WTC11 (cell line): ENCODE measurements at regions not wholly inside any gene's neighbourhood (a gene's known extent, or its start where the extent isn't known, plus 50 kb on each side); places are given as distances from the start of the nearest gene placed in this dataset.

Experiments used
- ATF1 ChIP-seq: sonication (generic); formaldehyde crosslinking; IDR thresholded peaks from 2 replicates; pipeline ENCODE4 v1.8.1; 2023; ENCODE audit warnings: mild to moderate bottlenecking, moderate library complexity, missing genetic modification reagents
- EMX1 ChIP-seq: fragments of 250-450 bp; sonication (Bioruptor Pico); IDR thresholded peaks from 2 replicates; pipeline ENCODE4 v1.8.0; 2021; ENCODE audit warnings: mild to moderate bottlenecking
- ESRRA ChIP-seq: sonication (generic); formaldehyde crosslinking; IDR thresholded peaks from 2 replicates; pipeline ENCODE4 v1.8.1; 2022; ENCODE audit warnings: mild to moderate bottlenecking, missing genetic modification reagents, borderline replicate concordance
- FOXP1 ChIP-seq: sonication (generic); formaldehyde crosslinking; IDR thresholded peaks from 2 replicates; pipeline ENCODE4 v1.8.0; 2022; ENCODE audit warnings: missing genetic modification reagents, mild to moderate bottlenecking, moderate library complexity, borderline replicate concordance
- SP1 ChIP-seq: sonication (generic); formaldehyde crosslinking; conservative IDR thresholded peaks from 2 replicates; pipeline ENCODE4 v1.8.1; 2022; ENCODE audit warnings: missing genetic modification reagents
- STAT6 ChIP-seq: sonication (generic); formaldehyde crosslinking; conservative IDR thresholded peaks from 2 replicates; pipeline ENCODE4 v1.8.1; 2023; ENCODE audit warnings: mild to moderate bottlenecking, low read depth, missing genetic modification reagents, moderate library complexity
- ZSCAN18 ChIP-seq: fragments of 250-450 bp; sonication (Bioruptor Pico); IDR thresholded peaks from 2 replicates; pipeline ENCODE4 v2.1.2; 2022; ENCODE audit warnings: mild to moderate bottlenecking, moderate library complexity
- TF ChIP-seq, protein P1 (sequence below): sonication (generic); formaldehyde crosslinking; IDR thresholded peaks from 2 replicates; pipeline ENCODE4 v1.8.1; 2022; ENCODE audit warnings: mild to moderate bottlenecking, moderate library complexity, missing genetic modification reagents
- TF ChIP-seq, protein P2 (sequence below): fragments of 250-450 bp; sonication (Bioruptor Pico); conservative IDR thresholded peaks from 2 replicates; pipeline ENCODE4 v1.9.0; 2021; ENCODE audit warnings: mild to moderate bottlenecking
- TF ChIP-seq, protein P3 (sequence below): sonication (generic); formaldehyde crosslinking; IDR thresholded peaks from 2 replicates; pipeline ENCODE4 v1.8.1; 2023; ENCODE audit warnings: mild to moderate bottlenecking, moderate library complexity, missing genetic modification reagents
- TF ChIP-seq, protein P4 (sequence below): fragments of 250-450 bp; sonication (Bioruptor Pico); IDR thresholded peaks from 2 replicates; pipeline ENCODE4 v1.9.0; 2021; ENCODE audit warnings: mild to moderate bottlenecking, borderline replicate concordance
- TF ChIP-seq, protein P5 (sequence below): sonication (generic); formaldehyde crosslinking; IDR thresholded peaks from 2 replicates; pipeline ENCODE4 v1.8.1; 2023; ENCODE audit warnings: mild to moderate bottlenecking, missing genetic modification reagents

DNA sequence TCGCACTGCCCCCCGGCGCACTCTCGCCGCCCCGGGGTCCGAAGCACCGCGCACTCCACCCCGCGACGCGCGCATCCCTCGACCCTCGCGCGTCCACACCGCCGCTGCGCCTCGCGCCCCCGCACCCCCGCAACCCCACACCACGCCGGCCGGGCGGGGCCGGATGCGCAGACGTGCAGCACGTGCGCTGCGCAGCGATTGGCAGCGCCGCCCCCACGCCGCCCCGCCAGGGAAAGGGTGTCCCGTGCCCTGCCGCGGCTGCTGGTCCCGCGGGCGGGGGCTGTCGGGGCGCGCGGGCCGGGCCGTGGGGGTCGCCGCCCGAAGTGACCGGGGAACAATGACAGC, 53.7 kb upstream of the KDM7A start (continued):
- TF ChIP-seq, protein P1, sequence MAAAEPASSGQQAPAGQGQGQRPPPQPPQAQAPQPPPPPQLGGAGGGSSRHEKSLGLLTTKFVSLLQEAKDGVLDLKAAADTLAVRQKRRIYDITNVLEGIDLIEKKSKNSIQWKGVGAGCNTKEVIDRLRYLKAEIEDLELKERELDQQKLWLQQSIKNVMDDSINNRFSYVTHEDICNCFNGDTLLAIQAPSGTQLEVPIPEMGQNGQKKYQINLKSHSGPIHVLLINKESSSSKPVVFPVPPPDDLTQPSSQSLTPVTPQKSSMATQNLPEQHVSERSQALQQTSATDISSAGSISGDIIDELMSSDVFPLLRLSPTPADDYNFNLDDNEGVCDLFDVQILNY, result no peak; the same call in 1 of the 2 replicates
- TF ChIP-seq SP1 (CRISPR knock-in tag) (peak; percentile 62), STAT6 (CRISPR knock-in tag) (no peak), ESRRA (CRISPR knock-in tag) (no peak), ATF1 (CRISPR knock-in tag) (no peak), ZSCAN18 (CRISPR knock-in tag) (no peak), EMX1 (CRISPR knock-in tag) (no peak), FOXP1 (CRISPR knock-in tag) (peak; percentile 88)
- TF ChIP-seq, protein P2, sequence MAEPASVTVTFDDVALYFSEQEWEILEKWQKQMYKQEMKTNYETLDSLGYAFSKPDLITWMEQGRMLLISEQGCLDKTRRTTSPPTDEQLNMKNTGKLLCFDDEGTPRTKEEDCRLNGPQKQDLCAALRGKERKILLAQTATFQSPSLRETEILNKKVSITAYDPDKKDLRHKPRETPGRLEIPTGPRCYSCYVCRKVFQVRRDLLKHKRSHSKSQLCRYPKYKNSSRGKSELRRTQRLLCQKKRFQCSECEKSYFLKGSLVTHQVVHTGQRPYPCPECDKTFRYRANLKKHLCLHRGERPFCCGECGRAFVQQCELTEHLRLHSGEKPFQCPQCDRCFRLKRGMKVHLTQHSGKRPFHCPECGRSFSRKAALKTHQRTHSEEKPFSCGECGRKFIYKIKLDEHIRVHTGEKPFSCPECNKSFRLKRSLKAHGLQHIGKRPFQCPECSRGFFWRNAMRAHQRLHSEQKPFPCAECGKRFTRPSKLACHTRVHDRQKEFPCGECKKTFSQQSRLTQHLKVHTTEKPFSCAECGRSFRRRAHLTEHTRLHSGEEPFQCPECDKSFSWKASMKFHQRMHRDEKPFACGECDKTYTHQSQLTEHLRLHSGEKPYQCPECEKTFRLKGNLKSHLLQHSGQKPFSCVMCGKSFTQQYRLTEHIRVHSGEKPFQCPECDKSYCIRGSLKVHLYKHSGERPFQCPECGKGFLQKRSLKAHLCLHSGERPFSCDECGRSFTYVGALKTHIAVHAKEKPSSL, result no peak
- TF ChIP-seq, protein P3, sequence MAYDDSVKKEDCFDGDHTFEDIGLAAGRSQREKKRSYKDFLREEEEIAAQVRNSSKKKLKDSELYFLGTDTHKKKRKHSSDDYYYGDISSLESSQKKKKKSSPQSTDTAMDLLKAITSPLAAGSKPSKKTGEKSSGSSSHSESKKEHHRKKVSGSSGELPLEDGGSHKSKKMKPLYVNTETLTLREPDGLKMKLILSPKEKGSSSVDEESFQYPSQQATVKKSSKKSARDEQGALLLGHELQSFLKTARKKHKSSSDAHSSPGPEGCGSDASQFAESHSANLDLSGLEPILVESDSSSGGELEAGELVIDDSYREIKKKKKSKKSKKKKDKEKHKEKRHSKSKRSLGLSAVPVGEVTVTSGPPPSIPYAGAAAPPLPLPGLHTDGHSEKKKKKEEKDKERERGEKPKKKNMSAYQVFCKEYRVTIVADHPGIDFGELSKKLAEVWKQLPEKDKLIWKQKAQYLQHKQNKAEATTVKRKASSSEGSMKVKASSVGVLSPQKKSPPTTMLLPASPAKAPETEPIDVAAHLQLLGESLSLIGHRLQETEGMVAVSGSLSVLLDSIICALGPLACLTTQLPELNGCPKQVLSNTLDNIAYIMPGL (CRISPR knock-in tag), result 0 out of 2 replicates have a peak, but pooled peaks have one; percentile 18
- TF ChIP-seq, protein P4, sequence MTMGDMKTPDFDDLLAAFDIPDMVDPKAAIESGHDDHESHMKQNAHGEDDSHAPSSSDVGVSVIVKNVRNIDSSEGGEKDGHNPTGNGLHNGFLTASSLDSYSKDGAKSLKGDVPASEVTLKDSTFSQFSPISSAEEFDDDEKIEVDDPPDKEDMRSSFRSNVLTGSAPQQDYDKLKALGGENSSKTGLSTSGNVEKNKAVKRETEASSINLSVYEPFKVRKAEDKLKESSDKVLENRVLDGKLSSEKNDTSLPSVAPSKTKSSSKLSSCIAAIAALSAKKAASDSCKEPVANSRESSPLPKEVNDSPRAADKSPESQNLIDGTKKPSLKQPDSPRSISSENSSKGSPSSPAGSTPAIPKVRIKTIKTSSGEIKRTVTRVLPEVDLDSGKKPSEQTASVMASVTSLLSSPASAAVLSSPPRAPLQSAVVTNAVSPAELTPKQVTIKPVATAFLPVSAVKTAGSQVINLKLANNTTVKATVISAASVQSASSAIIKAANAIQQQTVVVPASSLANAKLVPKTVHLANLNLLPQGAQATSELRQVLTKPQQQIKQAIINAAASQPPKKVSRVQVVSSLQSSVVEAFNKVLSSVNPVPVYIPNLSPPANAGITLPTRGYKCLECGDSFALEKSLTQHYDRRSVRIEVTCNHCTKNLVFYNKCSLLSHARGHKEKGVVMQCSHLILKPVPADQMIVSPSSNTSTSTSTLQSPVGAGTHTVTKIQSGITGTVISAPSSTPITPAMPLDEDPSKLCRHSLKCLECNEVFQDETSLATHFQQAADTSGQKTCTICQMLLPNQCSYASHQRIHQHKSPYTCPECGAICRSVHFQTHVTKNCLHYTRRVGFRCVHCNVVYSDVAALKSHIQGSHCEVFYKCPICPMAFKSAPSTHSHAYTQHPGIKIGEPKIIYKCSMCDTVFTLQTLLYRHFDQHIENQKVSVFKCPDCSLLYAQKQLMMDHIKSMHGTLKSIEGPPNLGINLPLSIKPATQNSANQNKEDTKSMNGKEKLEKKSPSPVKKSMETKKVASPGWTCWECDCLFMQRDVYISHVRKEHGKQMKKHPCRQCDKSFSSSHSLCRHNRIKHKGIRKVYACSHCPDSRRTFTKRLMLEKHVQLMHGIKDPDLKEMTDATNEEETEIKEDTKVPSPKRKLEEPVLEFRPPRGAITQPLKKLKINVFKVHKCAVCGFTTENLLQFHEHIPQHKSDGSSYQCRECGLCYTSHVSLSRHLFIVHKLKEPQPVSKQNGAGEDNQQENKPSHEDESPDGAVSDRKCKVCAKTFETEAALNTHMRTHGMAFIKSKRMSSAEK (CRISPR knock-in tag), result no peak
- TF ChIP-seq, protein P5, sequence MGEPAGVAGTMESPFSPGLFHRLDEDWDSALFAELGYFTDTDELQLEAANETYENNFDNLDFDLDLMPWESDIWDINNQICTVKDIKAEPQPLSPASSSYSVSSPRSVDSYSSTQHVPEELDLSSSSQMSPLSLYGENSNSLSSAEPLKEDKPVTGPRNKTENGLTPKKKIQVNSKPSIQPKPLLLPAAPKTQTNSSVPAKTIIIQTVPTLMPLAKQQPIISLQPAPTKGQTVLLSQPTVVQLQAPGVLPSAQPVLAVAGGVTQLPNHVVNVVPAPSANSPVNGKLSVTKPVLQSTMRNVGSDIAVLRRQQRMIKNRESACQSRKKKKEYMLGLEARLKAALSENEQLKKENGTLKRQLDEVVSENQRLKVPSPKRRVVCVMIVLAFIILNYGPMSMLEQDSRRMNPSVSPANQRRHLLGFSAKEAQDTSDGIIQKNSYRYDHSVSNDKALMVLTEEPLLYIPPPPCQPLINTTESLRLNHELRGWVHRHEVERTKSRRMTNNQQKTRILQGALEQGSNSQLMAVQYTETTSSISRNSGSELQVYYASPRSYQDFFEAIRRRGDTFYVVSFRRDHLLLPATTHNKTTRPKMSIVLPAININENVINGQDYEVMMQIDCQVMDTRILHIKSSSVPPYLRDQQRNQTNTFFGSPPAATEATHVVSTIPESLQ (CRISPR knock-in tag), result no peak
